Activated CD4-positive, alpha-beta T cell treated with anti-CD3 and anti-CD28 coated beads for 36 hours (primary cell): ENCODE measurements at regions not wholly inside any gene's neighbourhood (a gene's known extent, or its start where the extent isn't known, plus 50 kb on each side); places are given as distances from the start of the nearest gene placed in this dataset.

Source experiments
- ATAC-seq: fragments of 200-7000 bp; cut with Tn5 transposase; one replicate; pipeline ENCODE4 v1.10.0; 2021; ENCODE audit warnings: mild to moderate bottlenecking, moderate library complexity
- CTCF ChIA-PET: fragments of 350-600 bp; sonication (Branson Sonifier 250); formaldehyde crosslinking; loops from one replicate; lab custom pipeline; 2021; ENCODE audit warnings: antibody characterized with exemption; lab: Charles Lee
- POLR2A ChIA-PET: fragments of 350-600 bp; sonication (Branson Sonifier 250); formaldehyde crosslinking; loops from one replicate; lab custom pipeline; 2021; ENCODE audit warnings: antibody characterized with exemption, inconsistent platforms; lab: Charles Lee
- DNase-seq: peaks from one replicate; pipeline ENCODE4 v3.0.0-alpha.2; 2020
- H3K27ac Mint-ChIP-seq: one replicate; pipeline ENCODE4 v1.8.0; 2021; ENCODE audit warnings: mixed read lengths
- H3K27me3 Mint-ChIP-seq: one replicate; pipeline ENCODE4 v1.8.0; 2021; ENCODE audit warnings: mixed read lengths
- H3K36me3 Mint-ChIP-seq: one replicate; pipeline ENCODE4 v1.8.0; 2021; ENCODE audit warnings: low read depth, mixed read lengths
- H3K4me1 Mint-ChIP-seq: one replicate; pipeline ENCODE4 v1.8.0; 2021; ENCODE audit warnings: mixed read lengths
- H3K4me3 Mint-ChIP-seq: one replicate; pipeline ENCODE4 v1.8.0; 2021; ENCODE audit warnings: mild to moderate bottlenecking, moderate library complexity, mixed read lengths
- H3K9me3 Mint-ChIP-seq: one replicate; pipeline ENCODE4 v1.8.0; 2021; ENCODE audit warnings: low read depth, mixed read lengths
- intact Hi-C, 2 experiments: fragments of 100-400 bp; cut with DNase I in 1 of 2; cut with micrococcal nuclease in 1 of 2; formaldehyde crosslinking; loops; one replicate each; pipeline versions ENCODE4 v1.14.2 to v1.15.1; 2022 to 2024; cut with DNase I, micrococcal nuclease

DNA sequence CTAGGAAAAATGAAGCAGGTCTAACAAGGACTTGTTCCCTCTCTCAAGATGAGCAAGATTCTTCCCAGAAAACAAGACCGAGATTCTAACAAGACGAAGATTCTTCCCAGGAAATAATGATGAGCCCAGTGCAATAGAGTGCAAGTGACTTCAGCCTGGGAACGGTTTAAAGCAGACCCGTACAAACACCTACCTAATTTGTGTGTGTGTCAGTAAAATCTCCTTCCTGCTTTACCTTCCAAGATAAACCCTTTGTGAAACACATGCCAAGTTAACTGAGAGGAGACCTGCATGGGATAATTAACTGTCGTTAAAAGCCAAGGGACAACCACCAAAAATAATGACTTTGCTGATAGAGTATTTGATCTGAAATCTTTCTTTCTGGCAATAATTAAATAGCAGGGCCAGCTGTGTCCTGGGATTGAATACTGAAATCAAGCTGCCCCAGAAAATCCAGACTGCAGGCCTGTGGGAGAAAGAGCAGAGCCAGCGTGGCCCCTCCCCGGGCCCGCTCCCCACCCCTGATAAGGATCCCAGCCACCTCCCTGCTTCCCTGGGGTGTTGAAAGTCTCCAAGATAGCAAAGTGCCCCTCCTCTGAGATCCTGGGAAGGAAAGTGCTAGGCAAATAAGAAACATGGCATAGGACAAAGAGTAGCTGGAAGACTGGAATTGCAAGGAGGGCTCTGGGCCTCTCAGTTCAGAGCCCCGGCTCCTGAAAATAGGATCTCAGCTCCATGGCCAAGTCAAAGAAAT lies 145.5 kb downstream of the CYP26B1 start:
- no peaks in the 10 kb centered on the region for H3K36me3 Mint-ChIP-seq
- no peaks in the 10 kb centered on the region for H3K9me3 Mint-ChIP-seq
- CTCF ChIA-PET: no interaction called here
- H3K4me3 Mint-ChIP-seq: no peak overlapping the region
- no peak for ATAC-seq
- H3K27ac Mint-ChIP-seq: no peak overlapping the region
- no peaks in the 10 kb centered on the region for H3K4me1 Mint-ChIP-seq
- H3K27me3 Mint-ChIP-seq: peaks cover 11% of the 10 kb centered on the region
- intact Hi-C loops: no loop called here
- POLR2A ChIA-PET: no interaction called here
- DNase-seq: no peak

GRCh38 chr2:72000110-72000509 lies 147.6 kb downstream of the CYP26B1 start:
- Mint-ChIP-seq H3K4me3 (no peak overlapping the region), H3K36me3 (no peaks in the 10 kb centered on the region), H3K4me1 (no peaks in the 10 kb centered on the region), H3K27me3 (peaks cover 11% of the 10 kb centered on the region), H3K27ac (no peak overlapping the region), H3K9me3 (no peaks in the 10 kb centered on the region)
- no peak for DNase-seq
- CTCF ChIA-PET: no interaction called here
- intact Hi-C loops: no loop called here
- POLR2A ChIA-PET: no interaction called here
- no peak for ATAC-seq

- H3K4me3 Mint-ChIP-seq: no peak overlapping the region
- H3K36me3 Mint-ChIP-seq: no peaks in the 10 kb centered on the region
- ATAC-seq (no peak), DNase-seq (no peak)
- no peak overlapping the region for H3K27ac Mint-ChIP-seq
- ChIA-PET POLR2A (no interaction called here), CTCF (no interaction called here)
- no peaks in the 10 kb centered on the region for H3K4me1 Mint-ChIP-seq
- intact Hi-C loops: no loop called here
- H3K9me3 Mint-ChIP-seq: no peaks in the 10 kb centered on the region
- peaks cover 11% of the 10 kb centered on the region for H3K27me3 Mint-ChIP-seq
These were observed 148.1 kb downstream of the CYP26B1 start for GRCh38 chr2:71999580-71999979.

DNA sequence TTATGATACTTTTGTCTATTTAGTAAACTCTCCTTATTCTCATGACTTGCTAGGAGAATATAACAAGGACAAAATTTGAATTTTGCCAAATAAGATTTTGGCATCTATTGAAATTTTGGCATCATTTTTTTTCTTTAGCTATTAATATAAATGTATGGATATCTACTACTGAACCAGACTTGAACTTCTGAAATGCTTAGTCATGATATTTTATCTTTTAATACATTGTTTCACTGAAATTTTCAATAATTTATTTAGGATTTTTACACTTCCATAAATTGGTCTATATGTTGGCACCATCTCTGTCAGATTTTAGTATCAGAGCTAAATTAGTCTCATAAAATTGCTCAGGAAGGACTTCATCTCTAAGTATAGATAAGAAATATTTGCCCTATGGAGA lies 149.8 kb downstream of the CYP26B1 start:
- Mint-ChIP-seq H3K4me3 (no peak overlapping the region), H3K27ac (no peak overlapping the region), H3K27me3 (peaks cover 11% of the 10 kb centered on the region), H3K4me1 (no peaks in the 10 kb centered on the region), H3K9me3 (no peaks in the 10 kb centered on the region), H3K36me3 (no peaks in the 10 kb centered on the region)
- CTCF ChIA-PET: no interaction called here
- DNase-seq (no peak), ATAC-seq (no peak)
- POLR2A ChIA-PET: no interaction called here
- intact Hi-C loops: no loop called here

- ATAC-seq (no peak), DNase-seq (no peak)
- POLR2A ChIA-PET: no interaction called here
- no peak overlapping the region for H3K4me3 Mint-ChIP-seq
- no peaks in the 10 kb centered on the region for H3K4me1 Mint-ChIP-seq
- no peak overlapping the region for H3K27ac Mint-ChIP-seq
- peaks cover 6% of the 10 kb centered on the region for H3K27me3 Mint-ChIP-seq
- intact Hi-C loops: no loop called here
- CTCF ChIA-PET: interaction anchor here (0.6 kb wide), 2 partner anchors 119 to 1585 kb away, joined by 3 to 4 read pairs; no protein-coding TSS in a partner anchor
- H3K36me3 Mint-ChIP-seq: no peaks in the 10 kb centered on the region
- no peaks in the 10 kb centered on the region for H3K9me3 Mint-ChIP-seq
These were observed 152.5 kb downstream of the CYP26B1 start for GRCh38 chr2:71995067-71995665.

DNA sequence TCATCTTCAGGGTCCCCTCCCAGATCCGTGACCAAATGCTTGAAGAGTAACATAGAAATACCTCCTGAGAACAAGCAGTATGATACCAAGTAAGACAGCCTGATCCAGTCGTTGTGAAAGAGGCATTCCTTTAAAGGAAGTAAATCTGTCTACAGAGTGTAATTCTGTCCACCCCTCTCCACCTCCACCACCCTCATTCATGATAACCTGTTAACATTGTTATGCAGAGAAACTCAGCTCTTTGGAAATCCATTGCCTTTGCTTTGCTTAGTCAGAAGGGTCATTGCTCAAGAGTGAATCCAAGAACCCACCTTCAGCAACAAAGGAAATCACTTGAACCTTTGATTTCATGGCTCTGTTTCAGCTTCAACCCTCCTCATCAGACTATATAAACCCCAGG lies 155.6 kb downstream of the CYP26B1 start:
- H3K27me3 Mint-ChIP-seq: no peaks in the 10 kb centered on the region
- no peaks in the 10 kb centered on the region for H3K4me1 Mint-ChIP-seq
- DNase-seq (no peak), ATAC-seq (no peak)
- H3K27ac Mint-ChIP-seq: no peak overlapping the region
- no peaks in the 10 kb centered on the region for H3K36me3 Mint-ChIP-seq
- no peak overlapping the region for H3K4me3 Mint-ChIP-seq
- H3K9me3 Mint-ChIP-seq: no peaks in the 10 kb centered on the region
- intact Hi-C loops: no loop called here
- ChIA-PET POLR2A (no interaction called here), CTCF (interaction anchor here (0.7 kb wide), 2 partner anchors 40 to 70 kb away, joined by 3 read pairs; no protein-coding TSS in a partner anchor)

DNA sequence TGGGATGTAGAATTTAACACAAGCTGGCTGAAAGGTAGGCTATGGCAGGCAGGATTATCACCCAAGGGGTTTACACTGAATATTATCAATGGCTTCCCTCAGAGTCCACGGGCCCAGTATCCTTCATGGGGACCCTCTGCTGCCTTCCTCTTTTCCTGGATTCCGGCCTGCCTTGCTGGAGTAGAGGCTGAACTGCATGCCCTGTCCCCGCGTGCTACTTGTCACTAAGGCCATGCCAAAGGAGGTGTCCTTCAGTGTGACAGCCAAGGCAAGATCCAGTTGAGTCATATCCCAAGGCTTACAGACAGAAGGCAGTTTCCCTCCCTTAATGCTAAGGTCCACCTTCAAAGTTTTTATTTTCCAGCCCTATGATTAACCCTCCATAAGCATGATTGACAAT lies 156.3 kb downstream of the CYP26B1 start:
- intact Hi-C loops: no loop called here
- POLR2A ChIA-PET: no interaction called here
- H3K4me3 Mint-ChIP-seq: no peak overlapping the region
- H3K36me3 Mint-ChIP-seq: no peaks in the 10 kb centered on the region
- H3K27ac Mint-ChIP-seq: no peak overlapping the region
- CTCF ChIA-PET: interaction anchor here (0.6 to 0.7 kb wide), 2 partner anchors 40 to 195 kb away, joined by 3 read pairs; no protein-coding TSS in a partner anchor
- no peak for DNase-seq
- H3K9me3 Mint-ChIP-seq: no peaks in the 10 kb centered on the region
- no peaks in the 10 kb centered on the region for H3K27me3 Mint-ChIP-seq
- H3K4me1 Mint-ChIP-seq: no peaks in the 10 kb centered on the region
- no peak for ATAC-seq

DNA sequence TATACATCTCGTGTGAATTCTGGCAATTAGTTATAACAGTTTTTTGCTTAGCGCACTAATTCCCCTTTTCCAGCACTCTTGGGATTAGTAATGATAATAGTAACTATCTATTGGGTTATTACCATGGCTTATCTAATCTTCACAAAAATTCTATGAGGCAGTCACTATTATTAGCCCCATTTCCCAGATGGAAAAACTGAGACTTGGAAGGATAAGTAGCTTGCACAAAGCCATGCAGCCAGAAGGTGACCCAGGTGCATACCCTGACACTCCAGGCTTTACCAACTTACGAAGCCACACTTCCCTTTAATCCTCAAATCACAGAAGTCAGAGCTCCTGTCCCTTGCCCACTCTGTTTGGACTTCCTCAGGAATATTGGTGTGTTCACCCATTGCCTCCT lies 156.8 kb downstream of the CYP26B1 start:
- Mint-ChIP-seq H3K36me3 (no peaks in the 10 kb centered on the region), H3K27me3 (no peaks in the 10 kb centered on the region), H3K4me1 (no peaks in the 10 kb centered on the region), H3K4me3 (no peak overlapping the region), H3K27ac (no peak overlapping the region), H3K9me3 (no peaks in the 10 kb centered on the region)
- intact Hi-C loops: no loop called here
- no peak for DNase-seq
- POLR2A ChIA-PET: no interaction called here
- ATAC-seq: no peak
- CTCF ChIA-PET: interaction anchor here (0.6 kb wide), 1 partner anchor 196 kb away, joined by 3 read pairs; no protein-coding TSS in a partner anchor

- POLR2A ChIA-PET: no interaction called here
- CTCF ChIA-PET: no interaction called here
- no peak overlapping the region for H3K4me3 Mint-ChIP-seq
- peaks cover 1% of the 10 kb centered on the region for H3K27me3 Mint-ChIP-seq
- intact Hi-C loops: no loop called here
- H3K27ac Mint-ChIP-seq: no peak overlapping the region
- no peaks in the 10 kb centered on the region for H3K9me3 Mint-ChIP-seq
- ATAC-seq: no peak
- no peak for DNase-seq
- H3K36me3 Mint-ChIP-seq: no peaks in the 10 kb centered on the region
- H3K4me1 Mint-ChIP-seq: no peaks in the 10 kb centered on the region
These were observed 157.5 kb downstream of the CYP26B1 start for GRCh38 chr2:71990122-71990521.

GRCh38 chr2:71989671-71990070 lies 158.0 kb downstream of the CYP26B1 start:
- ATAC-seq: no peak
- DNase-seq: no peak
- H3K27ac Mint-ChIP-seq: no peak overlapping the region
- H3K36me3 Mint-ChIP-seq: no peaks in the 10 kb centered on the region
- intact Hi-C loops: no loop called here
- H3K4me1 Mint-ChIP-seq: no peaks in the 10 kb centered on the region
- ChIA-PET POLR2A (no interaction called here), CTCF (no interaction called here)
- H3K4me3 Mint-ChIP-seq: no peak overlapping the region
- H3K27me3 Mint-ChIP-seq: peaks cover 1% of the 10 kb centered on the region
- H3K9me3 Mint-ChIP-seq: no peaks in the 10 kb centered on the region

GRCh38 chr2:71988170-71988569 lies 159.5 kb downstream of the CYP26B1 start:
- intact Hi-C loops: no loop called here
- ChIA-PET CTCF (interaction anchor here (0.9 kb wide), 1 partner anchor 64 kb away, joined by 3 read pairs; no protein-coding TSS in a partner anchor), POLR2A (no interaction called here)
- no peaks in the 10 kb centered on the region for H3K9me3 Mint-ChIP-seq
- DNase-seq: no peak
- H3K27ac Mint-ChIP-seq: no peak overlapping the region
- no peak overlapping the region for H3K4me3 Mint-ChIP-seq
- H3K36me3 Mint-ChIP-seq: no peaks in the 10 kb centered on the region
- ATAC-seq: no peak
- peaks cover 1% of the 10 kb centered on the region for H3K27me3 Mint-ChIP-seq
- no peaks in the 10 kb centered on the region for H3K4me1 Mint-ChIP-seq

DNA sequence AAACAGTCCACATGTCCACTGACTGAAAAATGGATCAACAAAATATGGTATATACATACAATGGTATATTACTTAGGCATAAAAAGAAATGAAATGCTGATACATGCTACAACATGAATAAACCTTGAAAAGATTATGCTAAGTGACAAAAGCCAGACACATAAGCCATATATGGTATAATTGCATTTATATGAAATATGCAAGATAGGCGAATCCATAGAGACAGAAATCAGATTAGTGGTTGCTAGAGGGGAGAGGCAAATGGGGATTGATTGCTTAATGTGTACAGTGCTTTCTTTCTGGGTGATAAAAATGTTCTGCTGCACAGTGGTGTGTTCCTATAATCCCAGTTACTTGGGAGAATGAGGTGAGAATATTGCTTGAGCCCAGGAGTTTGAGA lies 171.0 kb downstream of the CYP26B1 start:
- ChIA-PET POLR2A (no interaction called here), CTCF (interaction anchor here (0.7 kb wide), 1 partner anchor 69 kb away, joined by 3 read pairs; no protein-coding TSS in a partner anchor)
- no peaks in the 10 kb centered on the region for H3K4me1 Mint-ChIP-seq
- ATAC-seq: no peak
- peaks cover 5% of the 10 kb centered on the region for H3K9me3 Mint-ChIP-seq
- H3K27ac Mint-ChIP-seq: no peak overlapping the region
- no peak for DNase-seq
- no peak overlapping the region for H3K4me3 Mint-ChIP-seq
- intact Hi-C loops: no loop called here
- H3K27me3 Mint-ChIP-seq: peaks cover 17% of the 10 kb centered on the region
- H3K36me3 Mint-ChIP-seq: no peaks in the 10 kb centered on the region
